PFSK-1 (cell line): ENCODE measurements at regions not wholly inside any gene's neighbourhood (a gene's known extent, or its start where the extent isn't known, plus 50 kb on each side); places are given as distances from the start of the nearest gene placed in this dataset.

Experiments used
- FOXP2 ChIP-seq: optimal IDR thresholded peaks from 2 replicates; pipeline ENCODE3; 2011; ENCODE audit warnings: borderline replicate concordance, control low read depth, inconsistent platforms; ENCODE audit not compliant: insufficient read depth; ENCODE audit errors: extremely low read length, extremely low read depth
- POLR2AphosphoS5 ChIP-seq: IDR thresholded peaks from 2 replicates; pipeline ENCODE4 v1.6.1; 2012; ENCODE audit warnings: low read depth, mild to moderate bottlenecking, control low read depth, low read length, moderate library complexity
- SIN3A ChIP-seq: IDR thresholded peaks from 2 replicates; pipeline ENCODE4 v1.6.1; 2012; ENCODE audit warnings: mild to moderate bottlenecking, low read length, moderate library complexity, borderline replicate concordance; ENCODE audit not compliant: insufficient read depth
- TAF1 ChIP-seq: IDR thresholded peaks from 2 replicates; pipeline ENCODE4 v1.6.1; 2012; ENCODE audit warnings: low read length, control low read depth, borderline replicate concordance; ENCODE audit not compliant: insufficient read depth
- TF ChIP-seq, protein P1 (sequence below), 2 experiments: IDR thresholded peaks; 2 replicates each; pipeline versions ENCODE4 v1.6.1 to v1.8.0; 2011 to 2012; ENCODE audit warnings: low read depth in 2 of 2, low read length in 2 of 2, control low read depth in 1 of 2, inconsistent platforms in 1 of 2, mild to moderate bottlenecking in 1 of 2, moderate library complexity in 1 of 2; ENCODE audit not compliant: insufficient read depth in 1 of 2

DNA sequence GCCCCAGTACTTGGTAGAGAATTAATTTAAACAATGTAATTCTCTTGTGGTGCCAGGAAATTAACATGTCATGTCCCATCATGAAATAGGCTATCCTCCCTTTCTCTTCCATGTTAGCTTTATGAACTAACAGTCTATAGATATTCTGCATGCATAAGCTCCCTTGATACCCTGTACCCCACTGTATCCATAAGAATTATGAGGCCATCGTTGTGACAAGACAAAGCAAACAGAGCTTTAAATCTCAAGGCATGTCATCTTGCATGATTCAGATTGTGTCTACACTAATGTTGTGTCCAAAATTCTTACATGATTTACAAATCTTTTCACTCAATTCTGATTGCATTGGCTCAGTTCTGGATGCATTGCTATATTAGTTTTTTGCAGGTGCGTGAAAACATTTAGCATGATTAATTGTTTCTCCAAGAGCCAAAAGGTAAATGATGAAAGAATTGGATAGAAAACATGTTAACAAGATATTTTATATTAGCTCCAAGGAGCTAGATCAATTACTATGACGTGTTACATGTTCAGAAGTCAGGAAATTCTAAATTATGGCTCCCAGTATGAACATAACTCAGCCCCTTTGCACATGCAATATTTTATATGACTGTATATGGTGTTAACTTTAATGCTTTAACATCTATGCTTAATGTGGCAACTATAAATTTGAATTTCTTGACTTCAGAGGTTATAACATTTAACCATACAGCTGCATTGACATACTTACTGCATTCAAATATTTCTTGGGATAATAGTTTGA is 620.3 kb downstream of the SLC4A3 start:
- TF ChIP-seq TAF1 (no peak), POLR2AphosphoS5 (no peak), FOXP2 (no peak), SIN3A (no peak)
- TF ChIP-seq, protein P1, sequence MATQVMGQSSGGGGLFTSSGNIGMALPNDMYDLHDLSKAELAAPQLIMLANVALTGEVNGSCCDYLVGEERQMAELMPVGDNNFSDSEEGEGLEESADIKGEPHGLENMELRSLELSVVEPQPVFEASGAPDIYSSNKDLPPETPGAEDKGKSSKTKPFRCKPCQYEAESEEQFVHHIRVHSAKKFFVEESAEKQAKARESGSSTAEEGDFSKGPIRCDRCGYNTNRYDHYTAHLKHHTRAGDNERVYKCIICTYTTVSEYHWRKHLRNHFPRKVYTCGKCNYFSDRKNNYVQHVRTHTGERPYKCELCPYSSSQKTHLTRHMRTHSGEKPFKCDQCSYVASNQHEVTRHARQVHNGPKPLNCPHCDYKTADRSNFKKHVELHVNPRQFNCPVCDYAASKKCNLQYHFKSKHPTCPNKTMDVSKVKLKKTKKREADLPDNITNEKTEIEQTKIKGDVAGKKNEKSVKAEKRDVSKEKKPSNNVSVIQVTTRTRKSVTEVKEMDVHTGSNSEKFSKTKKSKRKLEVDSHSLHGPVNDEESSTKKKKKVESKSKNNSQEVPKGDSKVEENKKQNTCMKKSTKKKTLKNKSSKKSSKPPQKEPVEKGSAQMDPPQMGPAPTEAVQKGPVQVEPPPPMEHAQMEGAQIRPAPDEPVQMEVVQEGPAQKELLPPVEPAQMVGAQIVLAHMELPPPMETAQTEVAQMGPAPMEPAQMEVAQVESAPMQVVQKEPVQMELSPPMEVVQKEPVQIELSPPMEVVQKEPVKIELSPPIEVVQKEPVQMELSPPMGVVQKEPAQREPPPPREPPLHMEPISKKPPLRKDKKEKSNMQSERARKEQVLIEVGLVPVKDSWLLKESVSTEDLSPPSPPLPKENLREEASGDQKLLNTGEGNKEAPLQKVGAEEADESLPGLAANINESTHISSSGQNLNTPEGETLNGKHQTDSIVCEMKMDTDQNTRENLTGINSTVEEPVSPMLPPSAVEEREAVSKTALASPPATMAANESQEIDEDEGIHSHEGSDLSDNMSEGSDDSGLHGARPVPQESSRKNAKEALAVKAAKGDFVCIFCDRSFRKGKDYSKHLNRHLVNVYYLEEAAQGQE (IDR thresholded peaks at IDR 0.05; ENCODE audit: insufficient read depth in 1 of 2, low read depth in 2 of 2, low read length in 2 of 2) = no peak

DNA sequence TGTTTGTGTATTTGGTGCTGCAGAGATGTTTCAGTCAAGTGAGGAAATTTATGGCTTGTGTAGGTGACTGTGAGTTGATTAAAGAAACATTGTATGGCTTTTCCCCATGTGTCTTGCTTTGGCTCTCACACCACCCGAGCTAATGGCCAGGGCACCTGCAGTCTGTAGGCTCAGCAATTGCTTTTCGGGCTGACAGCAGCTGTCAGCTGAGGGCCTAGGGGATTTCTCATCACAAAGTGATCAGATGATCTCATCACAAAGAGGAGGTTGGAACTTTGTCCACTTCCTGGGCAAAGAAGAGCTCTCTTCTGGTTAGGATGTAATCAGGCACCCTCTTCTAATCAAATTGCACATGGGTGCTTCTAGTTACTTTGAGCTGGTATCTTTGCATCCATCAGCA is 632.2 kb downstream of the SLC4A3 start:
- TF ChIP-seq, protein P1 (IDR thresholded peaks at IDR 0.05; ENCODE audit: insufficient read depth in 1 of 2, low read depth in 2 of 2, low read length in 2 of 2) = no peak
- TF ChIP-seq POLR2AphosphoS5 (no peak), SIN3A (no peak), TAF1 (no peak), FOXP2 (no peak)

DNA sequence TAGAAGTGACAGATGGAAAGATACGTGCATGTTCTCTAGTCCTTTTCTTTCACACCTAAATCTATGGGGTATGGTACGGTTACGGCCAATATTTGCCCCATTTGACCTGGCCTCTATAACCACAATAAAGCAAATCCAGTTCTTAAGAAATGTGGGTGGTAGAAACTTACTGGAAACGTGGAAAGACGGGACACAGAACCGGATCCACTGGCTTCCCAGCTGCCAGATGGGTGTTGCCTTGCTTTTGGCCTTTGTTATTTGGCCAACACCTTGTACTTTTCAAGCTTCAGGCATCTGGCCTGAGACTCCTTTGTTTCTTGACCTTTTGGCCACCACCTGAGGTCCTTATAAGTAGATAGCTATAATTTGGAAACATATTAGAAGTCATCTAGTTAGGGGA is 635.9 kb downstream of the SLC4A3 start:
- TF ChIP-seq SIN3A = no peak
- no peak for TF ChIP-seq FOXP2
- TF ChIP-seq POLR2AphosphoS5 = no peak
- TF ChIP-seq, protein P1 (IDR thresholded peaks at IDR 0.05; ENCODE audit: insufficient read depth in 1 of 2, low read depth in 2 of 2, low read length in 2 of 2) = no peak
- no peak for TF ChIP-seq TAF1

DNA sequence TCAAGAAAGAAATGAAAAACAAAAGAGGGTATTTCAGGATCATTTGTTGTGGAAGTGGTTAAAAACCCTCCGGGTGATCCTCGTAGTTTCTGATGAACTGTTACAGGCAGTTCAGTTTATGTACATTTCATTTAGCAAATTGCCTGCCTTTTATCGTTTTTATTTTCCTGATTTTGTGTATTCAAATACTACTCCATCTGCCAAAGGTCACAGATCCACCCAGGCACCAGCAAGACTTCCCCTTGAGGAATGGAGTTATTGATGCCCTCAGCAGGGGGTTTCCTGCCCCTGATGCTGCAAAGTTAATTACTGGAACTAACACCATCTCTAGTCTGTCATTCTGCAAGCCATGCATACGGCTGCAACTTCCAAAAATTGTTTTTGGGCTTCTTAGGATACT is 641.9 kb downstream of the SLC4A3 start:
- no peak for TF ChIP-seq FOXP2
- TF ChIP-seq SIN3A = no peak
- TF ChIP-seq, protein P1 (IDR thresholded peaks at IDR 0.05; ENCODE audit: insufficient read depth in 1 of 2, low read depth in 2 of 2, low read length in 2 of 2) = no peak
- no peak for TF ChIP-seq POLR2AphosphoS5
- no peak for TF ChIP-seq TAF1
